HepG2 (cell line): ENCODE measurements at regions not wholly inside any gene's neighbourhood (a gene's known extent, or its start where the extent isn't known, plus 50 kb on each side); places are given as distances from the start of the nearest gene placed in this dataset.

ENCODE experiments used
- ATAC-seq: fragments of 200-7000 bp; cut with Tn5 transposase; 3 replicates; pipeline ENCODE4 v1.9.1; 2020; ENCODE audit warnings: mild to moderate bottlenecking, moderate library complexity
- BruUV-seq: library from RNA; stranded (reverse); fragments of 400-500 nt; replicated peaks from 2 replicates; lab custom pipeline; 2021; lab: Mats Ljungman, UMichigan
- CTCF ChIA-PET: fragments of 300-600 bp; formaldehyde crosslinking; extraction: SDS; loops from one replicate; lab custom pipeline; 2021; ENCODE audit warnings: low total read pairs, inconsistent platforms, low intra/inter-chr PET ratio; lab: Yijun Ruan, JAX
- POLR2A ChIA-PET: fragments of 350-600 bp; sonication (Branson Sonifier 250); formaldehyde crosslinking; loops from one replicate; lab custom pipeline; 2020; ENCODE audit warnings: antibody characterized with exemption, inconsistent platforms; lab: Yijun Ruan, JAX
- DNase-seq: peaks from one replicate; pipeline ENCODE4 v3.0.0-alpha.2; 2015; ENCODE audit warnings: low spot score
- FAIRE-seq: peaks from 3 replicates; lab custom pipeline; 2011; peaks lifted over from hg19 to GRCh38; lab: Jason Lieb, UNC
- H2AFZ ChIP-seq: one replicate; pipeline ENCODE4 v1.6.1; 2011; ENCODE audit warnings: low read length, inconsistent platforms
- H3K27ac ChIP-seq: fragments of 300-600 bp; 3 replicates; pipeline ENCODE4 v1.8.0; 2011; ENCODE audit warnings: mixed run types, mild to moderate bottlenecking, mixed read lengths, low read length, inconsistent platforms; ENCODE audit not compliant: insufficient read depth; ENCODE audit errors: extremely low read length
- H3K27me3 ChIP-seq, 2 experiments: fragments of 200-600 bp in 1 of 2; 2 replicates in 1 of 2; 3 replicates in 1 of 2; pipeline versions ENCODE4 v1.6.0 to v1.8.0; 2011; ENCODE audit warnings: low read length in 2 of 2, mild to moderate bottlenecking in 2 of 2, moderate library complexity in 2 of 2, inconsistent platforms in 1 of 2; ENCODE audit not compliant: insufficient read depth in 2 of 2, control insufficient read depth in 1 of 2
- H3K36me3 ChIP-seq, 2 experiments: fragments of 200-600 bp in 1 of 2; replicated peaks in 1 of 2; 2 replicates in 1 of 2; 3 replicates in 1 of 2; pipeline versions ENCODE4 v1.5.1 to v1.8.0; 2011; ENCODE audit warnings: low read length in 2 of 2, inconsistent platforms in 1 of 2; ENCODE audit not compliant: insufficient read depth in 2 of 2, control insufficient read depth in 1 of 2
- H3K4me1 ChIP-seq: 2 replicates; pipeline ENCODE4 v1.5.1; 2012; ENCODE audit warnings: low read length, inconsistent platforms; ENCODE audit not compliant: insufficient read depth
- H3K4me2 ChIP-seq: 2 replicates; pipeline ENCODE4 v1.6.0; 2011; ENCODE audit warnings: low read depth, low read length, inconsistent platforms
- H3K4me3 ChIP-seq, 3 experiments: fragments of 200-600 bp in 1 of 3; sonication (generic), shearing (Covaris generic) in 1 of 3; replicated peaks in 1 of 3; 2 replicates each; pipeline ENCODE4 v1.5.1; 2011 to 2016; ENCODE audit warnings: low read length in 3 of 3, inconsistent platforms in 2 of 3, low read depth in 2 of 3, mild to moderate bottlenecking in 2 of 3, control low read depth in 1 of 3, mixed read lengths in 1 of 3; ENCODE audit not compliant: insufficient read depth in 1 of 3
- H3K79me2 ChIP-seq: one replicate; pipeline ENCODE4 v1.6.1; 2011; ENCODE audit warnings: low read length, inconsistent platforms; ENCODE audit not compliant: insufficient read depth
- H3K9ac ChIP-seq: 2 replicates; pipeline ENCODE4 v1.6.0; 2011; ENCODE audit warnings: mild to moderate bottlenecking, low read depth, low read length, inconsistent platforms; ENCODE audit not compliant: insufficient read depth
- H3K9me3 ChIP-seq: 2 replicates; pipeline ENCODE4 v1.5.1; 2012; ENCODE audit warnings: mild to moderate bottlenecking, low read length
- H4K20me1 ChIP-seq: 2 replicates; pipeline ENCODE4 v1.6.0; 2011; ENCODE audit warnings: inconsistent platforms, mild to moderate bottlenecking, low read length, moderate library complexity; ENCODE audit not compliant: insufficient read depth
- ARHGAP35 ChIP-seq: sonication (generic); formaldehyde crosslinking; IDR thresholded peaks from 2 replicates; pipeline ENCODE4 v1.9.0; 2022; ENCODE audit warnings: mild to moderate bottlenecking, inconsistent platforms, moderate library complexity, missing genetic modification reagents, borderline replicate concordance
- ATM ChIP-seq: fragments of 450-650 bp; IDR thresholded peaks from 2 replicates; pipeline ENCODE4 v1.7.1; 2017; ENCODE audit warnings: mild to moderate bottlenecking, borderline replicate concordance
- BRD4 ChIP-seq: sonication (generic); formaldehyde crosslinking; IDR thresholded peaks from 2 replicates; pipeline ENCODE4 v1.4.0; 2020; ENCODE audit warnings: missing genetic modification reagents
- FOXP1 ChIP-seq, 2 experiments: fragments of 450-650 bp in 1 of 2; IDR thresholded peaks; 2 replicates each; pipeline ENCODE4 v1.6.1; 2017 to 2018; ENCODE audit warnings: antibody characterized with exemption in 1 of 2
- GTF2F1 ChIP-seq: fragments of 150-350 bp; IDR thresholded peaks from 2 replicates; pipeline ENCODE4 v1.6.1; 2014; ENCODE audit warnings: low read length
- MEIS2 ChIP-seq: sonication (generic); formaldehyde crosslinking; IDR thresholded peaks from 2 replicates; pipeline ENCODE4 v1.9.0; 2021; ENCODE audit warnings: mild to moderate bottlenecking, missing genetic modification reagents
- MLLT10 ChIP-seq: sonication (generic); formaldehyde crosslinking; IDR thresholded peaks from 2 replicates; pipeline ENCODE4 v1.4.0; 2020; ENCODE audit warnings: missing genetic modification reagents
- NCOA1 ChIP-seq: sonication (generic); formaldehyde crosslinking; IDR thresholded peaks from 2 replicates; pipeline ENCODE4 v1.9.0; 2021; ENCODE audit warnings: missing genetic modification reagents
- POLR2AphosphoS2 ChIP-seq: IDR thresholded peaks from 2 replicates; pipeline ENCODE4 v1.6.1; 2011; ENCODE audit warnings: low read depth, low read length, improper control_type of control experiment
- THAP11 ChIP-seq: IDR thresholded peaks from 2 replicates; pipeline ENCODE4 v1.6.1; 2016; ENCODE audit warnings: missing biosample characterization, missing genetic modification reagents
- ZBTB42 ChIP-seq: sonication (generic); formaldehyde crosslinking; IDR thresholded peaks from 2 replicates; pipeline ENCODE4 v1.5.0; 2020; ENCODE audit warnings: mild to moderate bottlenecking, missing genetic modification reagents
- ZMYM3 ChIP-seq: sonication (generic); formaldehyde crosslinking; IDR thresholded peaks from 2 replicates; pipeline ENCODE4 v1.5.1; 2020; ENCODE audit warnings: mild to moderate bottlenecking, missing genetic modification reagents
- ZNF20 ChIP-seq: sonication (generic); formaldehyde crosslinking; IDR thresholded peaks from 2 replicates; pipeline ENCODE4 v1.4.0; 2020; ENCODE audit warnings: mild to moderate bottlenecking, moderate library complexity, missing genetic modification reagents
- ZNF33B ChIP-seq: sonication (generic); formaldehyde crosslinking; IDR thresholded peaks from 2 replicates; pipeline ENCODE4 v1.5.1; 2020; ENCODE audit warnings: mild to moderate bottlenecking, missing genetic modification reagents
- ZNF549 ChIP-seq: sonication (generic); formaldehyde crosslinking; IDR thresholded peaks from 2 replicates; pipeline ENCODE4 v1.5.0; 2020; ENCODE audit warnings: missing genetic modification reagents
- ZNF562 ChIP-seq: sonication (generic); formaldehyde crosslinking; IDR thresholded peaks from 2 replicates; pipeline ENCODE4 v1.8.0; 2022; ENCODE audit warnings: missing genetic modification reagents, borderline replicate concordance
- WGBS: methylation state at CpG from one replicate; pipeline ENCODE4 v1.1.6; 2017; ENCODE audit warnings: low lambda C conversion rate; 5-methylcytosine and 5-hydroxymethylcytosine counted together
- in situ Hi-C: cut with HindIII; loops from 2 replicates; pipeline ENCODE4 v1.10.0; 2017; ENCODE audit warnings: low pct_unique_long_range_greater_than_20kb; ENCODE audit not compliant: extremely low pct_ligation_motif_present
- intact Hi-C: fragments of 100-400 bp; cut with micrococcal nuclease; formaldehyde crosslinking; loops from one replicate; pipeline ENCODE4 v1.10.0; 2022; ENCODE audit not compliant: unreplicated experiment
- TF ChIP-seq, protein P1 (sequence below): IDR thresholded peaks from 2 replicates; pipeline ENCODE4 v1.6.1; 2016; ENCODE audit warnings: missing biosample characterization, missing genetic modification reagents, low read depth
- TF ChIP-seq, protein P2 (sequence below): sonication (generic); formaldehyde crosslinking; IDR thresholded peaks from 2 replicates; pipeline ENCODE4 v1.5.0; 2020; ENCODE audit warnings: missing genetic modification reagents, mild to moderate bottlenecking, borderline replicate concordance
- TF ChIP-seq, protein P3 (sequence below): sonication (generic); formaldehyde crosslinking; IDR thresholded peaks from 2 replicates; pipeline ENCODE4 v1.8.0; 2022; ENCODE audit warnings: mild to moderate bottlenecking, missing genetic modification reagents, borderline replicate concordance

GRCh38 chr2:167697948-167698347 is 549.4 kb downstream of the STK39 start:
- ChIA-PET CTCF (no interaction called here), POLR2A (no interaction called here)
- Histone ChIP-seq H4K20me1 (no peaks in the 10 kb centered on the region), H3K27ac (no peak overlapping the region), H3K79me2 (no peaks in the 10 kb centered on the region), H3K9me3 (no peaks in the 10 kb centered on the region), H3K27me3 (peaks cover 0 to 6% of the 10 kb centered on the region in 2 experiments; a peak in 1 of 5 replicates), H3K4me3 (no peak overlapping the region), H3K4me1 (no peaks in the 10 kb centered on the region), H3K9ac (no peak overlapping the region), H3K4me2 (no peak overlapping the region), H2AFZ (no peak overlapping the region), H3K36me3 (no peaks in the 10 kb centered on the region)
- FAIRE-seq (no peak), ATAC-seq (no peak), DNase-seq (no peak)
- no TSS peak for BruUV-seq
- intact Hi-C loops (no loop called here), in situ Hi-C loops (no loop called here)
- TF ChIP-seq MLLT10 (no peak), ZNF33B (CRISPR knock-in tag) (no peak), ZBTB42 (CRISPR knock-in tag) (no peak), GTF2F1 (no peak), ARHGAP35 (CRISPR knock-in tag) (no peak), ZNF20 (CRISPR knock-in tag) (no peak), FOXP1 (IDR thresholded peaks at IDR 0.05) (no peak), FOXP1 (CRISPR knock-in tag; IDR thresholded peaks at IDR 0.05) (no peak), ZNF562 (CRISPR knock-in tag) (no peak)
- 58% methylated on average over 2 of the region's 2 CpGs for WGBS

GRCh38 chr2:167697194-167697593 is 550.2 kb downstream of the STK39 start:
- Histone ChIP-seq H3K27ac (no peak overlapping the region), H3K4me2 (no peak overlapping the region), H3K79me2 (no peaks in the 10 kb centered on the region), H3K4me3 (no peak overlapping the region), H4K20me1 (no peaks in the 10 kb centered on the region), H3K4me1 (no peaks in the 10 kb centered on the region), H3K9ac (no peak overlapping the region), H3K27me3 (peaks cover 0 to 6% of the 10 kb centered on the region in 2 experiments; a peak in 1 of 5 replicates), H2AFZ (no peak overlapping the region), H3K36me3 (no peaks in the 10 kb centered on the region), H3K9me3 (no peaks in the 10 kb centered on the region)
- WGBS = 0% methylated on average over 1 of the region's 1 CpG
- intact Hi-C loops (no loop called here), in situ Hi-C loops (no loop called here)
- no peak for FAIRE-seq
- CTCF ChIA-PET = no interaction called here
- ATAC-seq = no peak
- POLR2A ChIA-PET = no interaction called here
- no TSS peak for BruUV-seq
- no peak for DNase-seq
- no peak for TF ChIP-seq ZNF549
- no peak for TF ChIP-seq NCOA1 (CRISPR knock-in tag)
- no peak for TF ChIP-seq MEIS2
- TF ChIP-seq, protein P1, sequence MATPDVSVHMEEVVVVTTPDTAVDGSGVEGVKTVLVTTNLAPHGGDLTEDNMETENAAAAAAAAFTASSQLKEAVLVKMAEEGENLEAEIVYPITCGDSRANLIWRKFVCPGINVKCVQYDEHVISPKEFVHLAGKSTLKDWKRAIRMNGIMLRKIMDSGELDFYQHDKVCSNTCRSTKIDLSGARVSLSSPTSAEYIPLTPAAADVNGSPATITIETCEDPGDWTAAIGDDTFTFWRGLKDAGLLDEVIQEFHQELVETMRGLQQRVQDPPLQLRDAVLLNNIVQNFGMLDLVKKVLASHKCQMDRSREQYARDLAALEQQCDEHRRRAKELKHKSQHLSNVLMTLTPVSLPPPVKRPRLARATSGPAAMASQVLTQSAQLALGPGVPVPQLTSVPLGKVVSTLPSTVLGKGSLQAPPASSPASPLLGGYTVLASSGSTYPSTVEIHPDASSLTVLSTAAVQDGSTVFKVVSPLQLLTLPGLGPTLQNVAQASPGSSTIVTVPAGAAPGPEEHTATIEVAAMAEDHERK (CRISPR knock-in tag) = no peak
- TF ChIP-seq, protein P2, sequence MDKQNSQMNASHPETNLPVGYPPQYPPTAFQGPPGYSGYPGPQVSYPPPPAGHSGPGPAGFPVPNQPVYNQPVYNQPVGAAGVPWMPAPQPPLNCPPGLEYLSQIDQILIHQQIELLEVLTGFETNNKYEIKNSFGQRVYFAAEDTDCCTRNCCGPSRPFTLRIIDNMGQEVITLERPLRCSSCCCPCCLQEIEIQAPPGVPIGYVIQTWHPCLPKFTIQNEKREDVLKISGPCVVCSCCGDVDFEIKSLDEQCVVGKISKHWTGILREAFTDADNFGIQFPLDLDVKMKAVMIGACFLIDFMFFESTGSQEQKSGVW (CRISPR knock-in tag) = no peak
- TF ChIP-seq ZMYM3 (CRISPR knock-in tag) = no peak
- no peak for TF ChIP-seq THAP11 (CRISPR knock-in tag)
- TF ChIP-seq, protein P3, sequence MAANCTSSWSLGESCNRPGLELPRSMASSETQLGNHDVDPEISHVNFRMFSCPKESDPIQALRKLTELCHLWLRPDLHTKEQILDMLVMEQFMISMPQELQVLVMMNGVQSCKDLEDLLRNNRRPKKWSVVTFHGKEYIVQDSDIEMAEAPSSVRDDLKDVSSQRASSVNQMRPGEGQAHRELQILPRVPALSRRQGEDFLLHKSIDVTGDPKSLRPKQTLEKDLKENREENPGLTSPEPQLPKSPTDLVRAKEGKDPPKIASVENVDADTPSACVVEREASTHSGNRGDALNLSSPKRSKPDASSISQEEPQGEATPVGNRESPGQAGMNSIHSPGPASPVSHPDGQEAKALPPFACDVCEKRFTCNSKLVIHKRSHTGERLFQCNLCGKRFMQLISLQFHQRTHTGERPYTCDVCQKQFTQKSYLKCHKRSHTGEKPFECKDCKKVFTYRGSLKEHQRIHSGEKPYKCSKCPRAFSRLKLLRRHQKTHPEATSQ (CRISPR knock-in tag) = no peak
- no peak for TF ChIP-seq BRD4 (CRISPR knock-in tag)
- no peak for TF ChIP-seq ATM
- no peak for TF ChIP-seq POLR2AphosphoS2
